ENCODE measurements at regions not wholly inside any gene's neighbourhood (a gene's known extent, or its start where the extent isn't known, plus 50 kb on each side); places are given as distances from the start of the nearest gene placed in this dataset.
"Not testable (repeated sequence)": the region's sequence is repeated elsewhere in the genome, so short reads cannot be mapped to it uniquely, and the experiment has no call there.

DNA sequence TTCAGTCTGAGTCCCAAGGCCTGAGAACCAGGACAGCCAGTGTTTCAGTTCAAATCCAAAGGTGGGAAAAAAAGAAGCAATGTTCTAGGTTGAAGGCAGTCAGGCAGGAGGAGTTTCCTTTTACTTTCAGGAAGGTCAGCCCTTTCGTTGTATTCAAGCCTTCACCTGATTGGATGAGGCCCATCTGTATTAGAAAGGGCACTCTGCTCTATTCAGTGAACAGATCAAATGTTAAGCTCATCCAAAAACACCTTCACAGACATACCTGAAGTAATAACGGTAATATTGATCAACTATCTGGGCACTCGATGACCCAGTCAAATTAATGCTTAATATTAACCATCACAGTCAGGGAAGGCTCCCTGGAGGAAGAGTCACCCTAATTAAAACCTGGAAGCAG lies 60.9 kb downstream of the IRX5 start:
- no peak overlapping the region for H3K27ac ChIP-seq
- H3K9me3 ChIP-seq, result no peaks in the 10 kb centered on the region
- H3K27me3 ChIP-seq, result peaks cover 0 to 9% (median 0%) of the 10 kb centered on the region in 7 donors
- DNase-seq, result no peak
- WGBS, 2 donors, result 79 to 82% methylated on average over 3 of the region's 3 CpGs
- H3K36me3 ChIP-seq, result no peaks in the 10 kb centered on the region
- ATAC-seq, result no peak
- no peak overlapping the region for H3K4me3 ChIP-seq
- TF ChIP-seq, protein P1, sequence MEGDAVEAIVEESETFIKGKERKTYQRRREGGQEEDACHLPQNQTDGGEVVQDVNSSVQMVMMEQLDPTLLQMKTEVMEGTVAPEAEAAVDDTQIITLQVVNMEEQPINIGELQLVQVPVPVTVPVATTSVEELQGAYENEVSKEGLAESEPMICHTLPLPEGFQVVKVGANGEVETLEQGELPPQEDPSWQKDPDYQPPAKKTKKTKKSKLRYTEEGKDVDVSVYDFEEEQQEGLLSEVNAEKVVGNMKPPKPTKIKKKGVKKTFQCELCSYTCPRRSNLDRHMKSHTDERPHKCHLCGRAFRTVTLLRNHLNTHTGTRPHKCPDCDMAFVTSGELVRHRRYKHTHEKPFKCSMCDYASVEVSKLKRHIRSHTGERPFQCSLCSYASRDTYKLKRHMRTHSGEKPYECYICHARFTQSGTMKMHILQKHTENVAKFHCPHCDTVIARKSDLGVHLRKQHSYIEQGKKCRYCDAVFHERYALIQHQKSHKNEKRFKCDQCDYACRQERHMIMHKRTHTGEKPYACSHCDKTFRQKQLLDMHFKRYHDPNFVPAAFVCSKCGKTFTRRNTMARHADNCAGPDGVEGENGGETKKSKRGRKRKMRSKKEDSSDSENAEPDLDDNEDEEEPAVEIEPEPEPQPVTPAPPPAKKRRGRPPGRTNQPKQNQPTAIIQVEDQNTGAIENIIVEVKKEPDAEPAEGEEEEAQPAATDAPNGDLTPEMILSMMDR (IDR thresholded peaks at IDR 0.05), result no peak
- H3K4me1 ChIP-seq, result no peaks in the 10 kb centered on the region
- intact Hi-C loops (cut with DNase I), result no loop called here

DNA sequence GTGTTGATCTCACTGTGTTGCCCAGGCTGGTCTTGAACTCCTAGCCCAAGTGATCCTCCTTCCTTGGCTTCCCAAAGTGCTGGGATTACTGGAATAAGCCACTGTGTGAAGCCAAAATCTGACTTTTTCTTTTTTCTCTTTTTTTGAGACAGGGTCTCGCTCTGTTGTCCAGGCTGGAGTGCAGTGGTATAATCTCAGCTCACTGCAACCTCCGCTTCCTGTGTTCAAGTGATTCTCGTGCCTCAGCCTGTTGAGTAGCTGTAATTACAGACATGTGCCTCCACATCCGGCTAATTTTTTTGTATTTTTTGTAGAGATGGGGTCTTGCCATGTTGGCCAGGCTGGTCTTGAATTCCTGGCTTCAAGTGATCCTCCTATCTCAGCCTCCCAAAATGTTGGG lies 61.3 kb downstream of the IRX5 start:
- H3K27ac ChIP-seq; H3K36me3 ChIP-seq; H3K9me3 ChIP-seq; H3K4me1 ChIP-seq; intact Hi-C loops (cut with DNase I); ATAC-seq; H3K4me3 ChIP-seq; DNase-seq: not testable (repeated sequence)
- peaks cover 0 to 11% (median 0%) of the 10 kb centered on the region in 7 donors for H3K27me3 ChIP-seq
- WGBS, 2 donors, result 75 to 89% methylated on average over 4 of the region's 4 CpGs

DNA sequence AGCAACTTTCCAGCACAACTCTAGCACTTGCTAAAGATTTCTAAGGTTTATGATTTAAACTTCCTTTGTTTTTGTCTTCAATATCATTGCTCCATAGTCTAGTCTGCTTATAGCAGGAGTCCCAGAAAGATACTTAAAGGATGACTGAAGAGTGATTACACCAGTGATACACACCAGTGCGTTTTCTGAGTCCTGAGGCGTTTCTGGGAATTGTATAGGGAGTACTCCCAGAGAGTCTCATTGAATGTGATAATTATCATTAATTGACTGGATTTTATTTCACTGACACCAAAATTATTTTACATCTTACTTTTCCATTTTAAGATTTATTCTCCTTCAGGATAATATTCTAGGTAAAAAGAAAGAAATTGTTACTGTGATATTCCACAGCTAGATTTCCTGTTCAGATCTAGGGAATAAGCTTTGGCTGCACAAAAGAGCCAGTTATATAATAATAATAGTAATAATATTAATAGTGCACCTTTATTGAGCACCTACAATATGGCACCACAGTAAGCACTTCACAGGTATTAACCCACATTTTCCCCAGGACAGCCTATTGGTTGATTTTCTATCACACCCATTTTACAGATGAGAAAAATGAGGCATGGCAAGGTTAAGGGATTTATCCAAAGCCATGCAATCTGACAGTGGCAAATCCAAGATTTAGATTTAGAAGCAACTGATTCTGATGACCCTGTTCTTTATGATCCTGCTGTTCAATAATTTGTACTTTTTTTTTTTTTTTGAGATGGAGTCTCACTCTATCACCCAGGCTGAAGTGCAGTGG lies 62.6 kb downstream of the IRX5 start:
- Histone ChIP-seq H3K36me3 (no peaks in the 10 kb centered on the region), H3K9me3 (no peaks in the 10 kb centered on the region), H3K27me3 (peaks cover 0 to 22% (median 7%) of the 10 kb centered on the region in 7 donors), H3K4me3 (no peak overlapping the region), H3K4me1 (no peaks in the 10 kb centered on the region), H3K27ac (no peak overlapping the region)
- DNase-seq (no peak), ATAC-seq (no peak)
- intact Hi-C loops (cut with DNase I), result no loop called here
- TF ChIP-seq, protein P1 (IDR thresholded peaks at IDR 0.05), result no peak
- WGBS, 2 donors, result 64 to 69% methylated on average over 2 of the region's 2 CpGs

DNA sequence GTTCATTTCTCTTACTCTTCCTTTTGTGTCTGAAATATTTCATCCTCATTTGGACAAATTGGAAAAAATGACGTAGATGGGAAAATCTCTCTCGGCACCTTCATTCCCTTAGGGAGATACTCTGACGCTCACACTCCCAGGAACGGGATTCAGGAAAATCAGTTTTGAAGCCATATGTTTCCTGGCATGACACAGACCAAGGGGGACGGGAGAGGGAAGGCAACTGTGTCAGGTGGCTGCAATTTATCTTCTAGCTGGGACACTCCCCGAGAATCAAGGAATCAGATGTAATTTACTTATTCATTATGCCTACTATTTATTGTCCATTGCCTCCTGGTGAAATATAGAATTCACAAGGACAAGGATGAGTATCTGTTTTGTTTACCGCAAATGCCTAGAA lies 65.5 kb downstream of the IRX5 start:
- DNase-seq (no peak), ATAC-seq (no peak)
- no peak overlapping the region for H3K4me3 ChIP-seq
- intact Hi-C loops (cut with DNase I), result no loop called here
- H3K4me1 ChIP-seq, result no peaks in the 10 kb centered on the region
- no peaks in the 10 kb centered on the region for H3K36me3 ChIP-seq
- H3K9me3 ChIP-seq, result no peaks in the 10 kb centered on the region
- no peak overlapping the region for H3K27ac ChIP-seq
- 49 to 67% methylated on average over 7 of the region's 7 CpGs for WGBS, 2 donors
- TF ChIP-seq, protein P1 (IDR thresholded peaks at IDR 0.05), result no peak
- H3K27me3 ChIP-seq, result peaks cover 0 to 43% (median 22%) of the 10 kb centered on the region in 7 donors

DNA sequence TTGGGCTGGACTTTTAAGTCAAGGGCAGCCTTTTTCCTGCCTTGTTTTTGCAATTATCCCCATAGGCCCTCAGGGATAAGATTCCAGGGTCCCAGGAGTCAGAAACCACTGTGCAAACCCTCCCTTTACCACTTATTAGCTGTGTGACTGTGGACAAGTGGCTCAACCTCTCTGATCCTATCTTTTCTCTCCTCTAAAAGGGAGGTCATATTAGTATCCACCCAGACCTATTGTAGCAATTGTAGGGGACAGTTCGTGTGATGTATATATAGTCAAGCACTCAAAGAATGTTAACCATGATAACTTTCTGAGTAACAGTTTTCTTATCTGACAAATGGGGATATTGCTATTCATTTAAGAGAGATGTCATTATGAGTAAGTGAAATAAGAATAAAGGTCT lies 68.2 kb downstream of the IRX5 start:
- Histone ChIP-seq H3K4me3 (no peak overlapping the region), H3K9me3 (no peaks in the 10 kb centered on the region), H3K4me1 (no peaks in the 10 kb centered on the region), H3K27me3 (peaks cover 0 to 53% (median 22%) of the 10 kb centered on the region in 7 donors), H3K27ac (no peak overlapping the region), H3K36me3 (no peaks in the 10 kb centered on the region)
- intact Hi-C loops (cut with DNase I), result no loop called here
- TF ChIP-seq, protein P1 (IDR thresholded peaks at IDR 0.05), result no peak
- no peak for ATAC-seq
- DNase-seq, result no peak
- 15 to 33% methylated on average over 1 of the region's 1 CpG for WGBS, 2 donors

All from heart right ventricle (tissue), 16 donors.